ENCODE measurements at regions not wholly inside any gene's neighbourhood (a gene's known extent, or its start where the extent isn't known, plus 50 kb on each side); places are given as distances from the start of the nearest gene placed in this dataset.

DNA sequence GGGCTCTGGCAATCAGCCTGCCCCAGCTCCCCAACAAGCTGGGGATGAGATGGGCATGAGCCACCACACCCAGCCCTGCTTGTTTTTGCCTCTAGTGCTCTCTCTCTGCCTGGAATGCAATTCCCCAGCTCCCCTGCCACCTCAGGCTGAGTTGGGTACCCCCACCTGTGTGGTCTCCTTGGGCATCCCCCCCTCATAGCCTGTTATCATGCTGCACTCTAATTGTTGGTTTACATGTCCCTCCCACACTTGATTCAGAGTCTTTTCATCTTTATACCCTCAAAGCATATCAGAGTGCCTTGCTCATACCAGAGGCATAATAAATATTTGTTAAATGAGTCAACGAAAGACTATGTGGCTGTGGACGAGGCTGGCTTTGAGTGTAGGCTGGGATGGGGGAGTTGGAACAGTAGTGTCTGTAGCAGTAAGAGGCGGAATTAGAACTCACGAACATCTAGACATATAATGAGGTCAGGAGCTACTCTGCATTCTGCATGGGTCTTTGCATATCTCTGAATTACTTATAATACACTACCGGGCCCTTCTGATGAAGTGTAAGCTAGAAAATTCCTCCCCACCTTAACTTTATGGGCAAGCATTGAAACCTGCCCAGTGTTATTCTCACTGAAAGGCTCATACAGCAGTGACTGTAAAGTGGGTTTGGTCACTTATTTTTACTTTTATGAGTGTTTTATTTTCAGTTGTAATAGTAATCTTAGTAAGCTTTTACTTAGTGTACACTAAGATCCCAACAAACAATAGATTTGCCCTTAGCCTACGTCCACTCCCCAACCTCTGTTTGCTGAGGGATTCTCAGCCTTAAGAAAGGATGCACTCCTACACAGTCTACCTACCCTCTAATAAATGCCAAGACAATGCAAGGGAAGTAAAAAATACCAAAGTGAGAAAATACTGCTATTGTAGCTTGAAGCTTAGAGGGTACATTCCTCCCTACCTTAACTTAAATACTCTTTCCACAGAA is 58.7 kb downstream of the EDN1 start:
- DNase-seq (ENCODE audit: low read depth): peak; percentile 88
- no peak for TF ChIP-seq CTCF (IDR thresholded peaks at IDR 0.05; ENCODE audit: insufficient read depth, low read depth, low read length, missing control alignments)
- no peak overlapping the region for H3K4me3 ChIP-seq (ENCODE audit: low read length)

GRCh38 chr6:12350644-12351170 is 60.5 kb downstream of the EDN1 start:
- no peak for TF ChIP-seq CTCF (IDR thresholded peaks at IDR 0.05; ENCODE audit: insufficient read depth, low read depth, low read length, missing control alignments)
- H3K4me3 ChIP-seq (ENCODE audit: low read length): peak overlapping the region; percentile 13
- DNase-seq (ENCODE audit: low read depth): peak; percentile 74

DNA sequence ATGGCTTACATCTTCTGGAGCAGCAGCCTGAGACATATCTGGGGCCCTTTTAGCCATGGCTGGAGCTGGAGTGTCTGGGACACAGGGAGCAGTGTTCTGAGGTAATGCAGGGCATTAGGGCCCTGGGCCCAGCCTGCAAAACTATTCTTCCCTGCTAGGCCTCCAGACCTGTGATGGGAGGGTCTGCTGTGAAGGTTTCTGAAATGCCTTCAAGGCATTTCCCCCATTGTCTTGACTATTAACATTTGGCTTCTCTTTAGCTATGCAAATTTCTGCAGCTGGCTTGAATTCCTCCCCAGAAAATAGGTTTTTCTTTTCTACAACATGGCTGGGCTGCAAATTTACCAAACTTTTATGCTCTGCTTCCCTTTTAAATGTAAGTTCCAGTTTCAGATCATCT is 61.5 kb downstream of the EDN1 start:
- no peak overlapping the region for H3K4me3 ChIP-seq (ENCODE audit: low read length)
- TF ChIP-seq CTCF (IDR thresholded peaks at IDR 0.05; ENCODE audit: insufficient read depth, low read depth, low read length, missing control alignments): no peak
- no peak for DNase-seq (ENCODE audit: low read depth)

DNA sequence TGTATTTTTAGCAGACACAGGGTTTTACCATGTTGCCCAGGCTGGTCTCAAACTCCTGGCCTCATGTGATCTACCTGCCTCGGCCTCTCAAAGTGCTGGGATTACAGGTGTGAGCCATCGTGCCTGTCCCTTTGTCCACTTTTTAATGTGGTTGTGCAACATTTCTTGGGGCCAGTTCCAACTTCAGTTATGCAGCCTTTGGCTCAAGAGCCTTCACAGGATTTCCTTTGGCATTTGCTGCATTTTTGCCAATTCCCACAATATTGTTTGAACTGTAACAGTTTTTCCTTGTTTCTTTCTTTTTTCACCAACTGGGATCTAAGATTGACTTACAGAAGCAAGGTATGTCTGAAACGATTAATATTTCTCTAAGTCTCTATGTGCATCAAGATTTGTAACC is 63.6 kb downstream of the EDN1 start:
- no peak for DNase-seq (ENCODE audit: low read depth)
- no peak for TF ChIP-seq CTCF (IDR thresholded peaks at IDR 0.05; ENCODE audit: insufficient read depth, low read depth, low read length, missing control alignments)
- no peak overlapping the region for H3K4me3 ChIP-seq (ENCODE audit: low read length)

- TF ChIP-seq CTCF (IDR thresholded peaks at IDR 0.05; ENCODE audit: insufficient read depth, low read depth, low read length, missing control alignments): no peak
- peak; percentile 96 for DNase-seq (ENCODE audit: low read depth)
- H3K4me3 ChIP-seq (ENCODE audit: low read length): no peak overlapping the region
These were observed 64.3 kb downstream of the EDN1 start for GRCh38 chr6:12354499-12354898.

DNA sequence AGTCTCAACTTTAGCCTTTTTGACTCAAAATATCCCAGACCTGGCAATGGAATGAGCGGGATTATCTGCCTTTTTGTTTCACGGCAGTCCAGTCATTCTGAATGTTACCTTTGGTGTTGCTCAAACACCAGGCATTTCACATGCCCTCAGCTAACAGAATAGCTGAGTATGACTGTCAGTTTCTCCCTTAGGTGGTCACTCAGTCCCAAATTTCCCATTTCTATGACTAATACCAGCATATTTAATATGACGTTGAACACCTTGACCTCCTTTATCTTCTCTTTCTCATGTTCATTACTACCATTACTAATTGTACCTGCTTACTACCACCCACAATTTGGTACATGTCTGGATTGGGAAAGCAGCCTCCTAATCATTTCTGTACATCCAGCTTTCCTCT is 65.2 kb downstream of the EDN1 start:
- peak; percentile 94 for DNase-seq (ENCODE audit: low read depth)
- no peak overlapping the region for H3K4me3 ChIP-seq (ENCODE audit: low read length)
- no peak for TF ChIP-seq CTCF (IDR thresholded peaks at IDR 0.05; ENCODE audit: insufficient read depth, low read depth, low read length, missing control alignments)
